NCI-H748 treated with DMSO at 0.1 percent for 48 hours (cell line): ENCODE measurements at regions not wholly inside any gene's neighbourhood (a gene's known extent, or its start where the extent isn't known, plus 50 kb on each side); places are given as distances from the start of the nearest gene placed in this dataset.
"Not testable (repeated sequence)": the region's sequence is repeated elsewhere in the genome, so short reads cannot be mapped to it uniquely, and the experiment has no call there.

Source experiments
- DNase-seq: peaks from one replicate; lab custom pipeline; 2025; lab: John Stamatoyannopoulos, UW

DNA sequence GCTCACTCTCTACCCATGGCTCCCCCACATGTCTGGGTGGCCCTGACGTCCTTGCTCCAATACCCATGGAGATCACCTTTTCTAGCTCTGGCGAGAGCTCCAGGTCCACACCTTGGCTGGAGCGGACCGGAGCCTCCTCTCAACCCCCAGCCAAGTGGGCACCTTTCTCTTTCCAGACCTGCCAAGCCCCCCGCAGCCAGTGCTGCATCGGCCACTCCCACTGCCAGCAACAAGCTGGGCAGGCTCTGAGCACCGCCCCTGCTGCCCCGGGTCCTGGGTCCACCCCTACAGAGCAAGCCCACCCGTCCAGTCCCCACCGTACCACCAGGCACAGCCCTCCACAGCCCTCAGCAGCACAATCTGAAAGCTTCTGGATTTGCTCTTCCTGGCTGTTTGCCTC, 98.2 kb upstream of the C14orf180 start:
- DNase-seq = no peak

DNA sequence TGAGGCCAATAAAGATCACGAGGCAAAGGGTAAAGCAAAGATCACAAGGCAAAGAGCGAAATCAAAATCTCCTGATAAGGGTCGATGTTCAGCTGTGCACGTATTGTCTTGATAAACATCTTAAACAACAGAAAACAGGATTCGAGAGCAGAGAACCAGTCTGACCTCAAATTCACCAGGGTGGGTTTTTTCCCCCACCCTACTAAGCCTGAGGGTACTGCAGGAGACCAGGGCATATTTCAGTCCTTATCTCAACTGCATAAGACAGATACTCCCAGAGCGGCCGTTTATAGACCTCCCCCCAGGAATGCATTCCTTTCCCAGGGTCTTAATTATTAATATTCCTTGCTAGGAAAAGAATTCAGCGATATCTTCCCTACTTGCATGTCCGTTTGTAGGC, 97.5 kb upstream of the C14orf180 start:
- DNase-seq = not testable (repeated sequence)

DNA sequence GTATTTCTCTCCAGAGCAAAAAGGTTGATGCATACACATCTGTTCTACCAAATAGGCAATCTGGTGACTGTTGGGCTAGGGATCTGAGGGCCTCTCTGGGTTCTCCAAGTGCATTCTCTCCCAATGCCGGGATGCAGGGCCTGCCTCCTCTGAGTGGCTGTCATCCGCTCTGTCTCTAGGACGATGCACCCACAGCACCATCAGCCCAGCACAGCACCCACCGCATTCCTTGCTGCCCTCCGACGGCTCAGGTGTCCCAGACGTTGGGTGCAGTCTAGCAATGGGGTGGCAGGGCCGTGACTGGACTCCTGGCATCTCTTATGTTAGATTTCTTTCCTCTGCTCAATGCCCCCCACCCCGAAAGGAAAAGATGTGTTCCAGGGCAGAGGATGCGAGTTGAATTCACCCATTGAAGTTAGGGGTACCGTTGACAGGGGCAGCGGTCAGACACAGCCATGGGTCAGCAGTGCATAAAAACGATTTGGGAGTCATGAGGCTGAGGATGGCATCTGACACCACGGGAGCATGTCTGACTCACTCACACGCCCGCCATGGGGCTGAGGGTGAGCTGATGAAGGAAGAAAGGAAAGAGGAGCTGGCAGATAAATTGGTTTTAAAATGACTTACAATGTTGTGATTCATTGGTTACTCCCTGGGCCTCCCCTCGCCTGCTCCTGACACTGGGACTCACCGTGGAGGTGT, 93.2 kb upstream of the C14orf180 start:
- DNase-seq = no peak

DNA sequence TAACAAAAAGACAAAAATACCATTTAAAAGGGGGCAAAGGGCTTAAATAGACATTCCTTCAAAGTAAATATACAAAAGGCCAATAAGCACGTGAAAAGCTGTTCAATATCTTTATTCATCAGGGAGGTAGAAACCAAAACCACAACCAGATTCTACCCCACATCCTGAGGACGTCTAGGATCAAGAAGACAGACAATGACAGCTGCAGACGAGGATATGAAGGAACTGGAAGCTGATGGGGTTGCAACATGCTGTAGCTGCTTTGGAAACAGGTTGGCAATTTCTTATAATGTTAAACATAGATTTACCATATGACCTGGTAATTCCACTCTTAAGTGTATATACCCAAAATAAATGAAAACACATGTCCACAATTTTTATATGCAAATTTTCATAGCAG, 85.1 kb upstream of the C14orf180 start:
- no peak for DNase-seq

DNA sequence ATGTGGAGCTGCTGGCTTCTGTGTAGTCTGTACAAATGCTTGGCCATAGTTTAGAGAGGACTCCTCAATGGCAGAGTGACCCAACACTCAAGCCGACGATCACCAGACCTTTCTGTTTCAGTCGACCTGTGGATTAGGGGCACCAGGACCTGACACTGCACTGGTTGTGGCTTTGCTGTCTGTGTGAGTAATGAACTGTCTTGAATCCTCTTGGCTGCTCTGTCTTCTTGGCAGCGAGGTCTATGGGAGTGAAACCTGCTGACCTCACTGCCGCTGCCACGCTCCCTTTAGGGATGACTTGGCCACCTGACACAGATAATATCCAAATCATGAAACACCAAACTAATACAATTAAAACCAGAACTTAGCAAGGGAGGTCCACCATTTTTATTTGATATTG, 83.5 kb upstream of the C14orf180 start:
- no peak for DNase-seq

DNA sequence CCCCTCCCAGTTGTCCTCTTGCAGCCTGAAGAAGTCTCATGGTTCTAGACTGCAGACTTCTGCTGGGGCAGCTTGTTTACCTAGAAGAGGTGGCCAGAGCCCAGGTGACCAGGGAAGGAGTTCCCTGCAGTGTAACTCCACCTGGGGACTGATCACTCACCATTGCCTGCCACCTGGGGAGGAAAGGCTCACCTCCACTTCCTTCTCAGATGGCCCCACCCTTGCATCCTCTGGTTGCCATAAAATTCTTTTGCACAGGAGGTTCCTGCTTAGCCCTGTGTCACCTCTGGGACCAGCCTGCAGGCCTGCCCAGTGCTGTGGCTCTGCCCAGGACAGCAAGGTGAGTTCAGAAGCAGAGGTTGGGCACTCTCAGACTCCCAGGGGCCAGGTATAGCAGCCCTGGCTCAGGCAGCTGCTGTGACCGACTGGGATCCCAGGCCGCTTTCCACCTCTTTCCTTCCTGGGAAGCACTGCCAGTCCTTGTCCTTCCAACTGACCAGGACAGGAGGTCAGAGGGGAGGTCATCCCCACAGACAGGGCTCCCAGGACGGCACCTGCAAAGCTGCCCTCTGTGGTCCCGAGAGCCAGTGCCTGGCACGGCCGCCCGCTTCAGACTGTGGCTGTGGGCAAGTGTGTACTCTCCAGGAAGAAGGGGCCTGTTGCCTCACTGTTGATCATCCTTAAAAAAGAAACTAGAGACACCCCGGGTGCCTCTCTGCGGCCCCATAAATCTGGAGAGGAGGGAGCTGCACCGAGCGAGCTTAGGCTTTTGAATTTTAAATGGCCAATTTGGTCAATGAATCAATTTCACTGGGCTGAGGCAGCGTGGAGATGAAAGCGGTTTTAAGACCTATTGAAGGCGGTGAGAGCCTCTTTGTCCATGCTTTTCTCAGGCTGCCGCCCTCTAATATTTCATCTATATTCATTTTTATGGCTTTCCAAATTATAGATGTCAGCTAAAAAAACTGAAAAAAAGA, 79.5 kb upstream of the C14orf180 start:
- no peak for DNase-seq

DNA sequence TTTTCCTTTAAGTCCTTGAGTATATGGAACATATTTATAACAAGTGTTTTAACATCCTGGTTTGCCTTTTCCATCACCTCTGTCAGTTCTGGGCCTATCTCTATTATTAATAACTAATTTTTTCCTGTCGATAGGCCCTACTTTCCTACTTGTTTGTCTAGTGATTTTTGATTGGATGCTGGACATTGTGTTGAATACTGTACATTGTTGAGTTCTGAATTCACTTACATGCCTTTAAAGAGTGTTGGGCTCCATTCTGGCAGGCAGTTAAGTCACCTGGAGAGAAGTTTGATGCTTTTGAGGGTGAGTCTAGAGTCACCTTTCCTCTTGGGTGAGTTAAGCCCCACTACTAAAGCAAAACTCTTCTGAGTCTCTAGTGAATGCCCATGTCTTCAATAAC, 77.5 kb upstream of the C14orf180 start:
- DNase-seq = no peak

DNA sequence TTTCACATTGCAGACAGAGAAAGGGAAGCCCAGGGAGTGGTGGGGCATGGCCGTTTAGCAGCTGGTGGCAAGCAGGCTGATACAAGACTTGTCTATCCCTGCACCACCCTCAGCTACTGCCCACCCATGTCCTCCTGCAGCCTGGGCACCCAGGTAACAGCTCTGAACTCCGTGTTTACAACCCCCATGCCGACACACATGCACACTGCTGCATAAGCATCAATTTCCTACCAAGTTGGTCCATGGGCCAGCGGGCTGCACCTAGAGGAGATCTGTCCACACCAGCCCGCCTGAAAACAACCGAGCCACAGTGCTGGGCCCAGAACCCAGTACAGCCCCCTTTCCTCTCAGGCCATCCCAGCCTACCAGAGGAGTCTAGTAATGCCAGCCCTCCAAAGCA, 75.9 kb upstream of the C14orf180 start:
- no peak for DNase-seq

DNA sequence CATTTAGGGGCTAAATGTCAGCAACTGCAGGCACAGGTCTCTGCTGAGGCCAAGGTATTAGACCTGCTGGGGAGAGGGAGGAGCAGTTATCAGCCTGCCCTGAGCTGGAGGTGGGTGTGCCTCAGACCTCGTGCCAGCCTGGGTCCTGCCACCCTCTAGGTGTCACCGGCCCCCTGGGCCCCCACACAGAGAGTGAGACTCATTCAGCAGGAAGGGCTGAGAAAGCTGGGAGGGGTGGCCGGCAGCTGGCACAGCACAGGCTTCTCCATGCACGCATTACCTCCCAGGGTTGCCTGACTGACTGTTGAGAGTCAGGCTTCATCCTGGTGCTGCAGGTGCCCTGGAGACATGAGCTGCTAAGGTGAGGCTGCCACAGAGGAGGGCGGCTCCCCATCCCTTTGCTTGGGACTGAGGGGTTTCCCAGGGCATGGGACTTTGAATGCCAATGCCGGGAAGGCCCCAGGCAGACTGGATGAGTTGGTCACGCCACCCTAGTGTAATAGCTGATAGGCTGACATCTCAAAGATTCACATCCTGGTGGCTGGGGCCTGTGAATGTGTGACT, 75.3 kb upstream of the C14orf180 start:
- DNase-seq = no peak

DNA sequence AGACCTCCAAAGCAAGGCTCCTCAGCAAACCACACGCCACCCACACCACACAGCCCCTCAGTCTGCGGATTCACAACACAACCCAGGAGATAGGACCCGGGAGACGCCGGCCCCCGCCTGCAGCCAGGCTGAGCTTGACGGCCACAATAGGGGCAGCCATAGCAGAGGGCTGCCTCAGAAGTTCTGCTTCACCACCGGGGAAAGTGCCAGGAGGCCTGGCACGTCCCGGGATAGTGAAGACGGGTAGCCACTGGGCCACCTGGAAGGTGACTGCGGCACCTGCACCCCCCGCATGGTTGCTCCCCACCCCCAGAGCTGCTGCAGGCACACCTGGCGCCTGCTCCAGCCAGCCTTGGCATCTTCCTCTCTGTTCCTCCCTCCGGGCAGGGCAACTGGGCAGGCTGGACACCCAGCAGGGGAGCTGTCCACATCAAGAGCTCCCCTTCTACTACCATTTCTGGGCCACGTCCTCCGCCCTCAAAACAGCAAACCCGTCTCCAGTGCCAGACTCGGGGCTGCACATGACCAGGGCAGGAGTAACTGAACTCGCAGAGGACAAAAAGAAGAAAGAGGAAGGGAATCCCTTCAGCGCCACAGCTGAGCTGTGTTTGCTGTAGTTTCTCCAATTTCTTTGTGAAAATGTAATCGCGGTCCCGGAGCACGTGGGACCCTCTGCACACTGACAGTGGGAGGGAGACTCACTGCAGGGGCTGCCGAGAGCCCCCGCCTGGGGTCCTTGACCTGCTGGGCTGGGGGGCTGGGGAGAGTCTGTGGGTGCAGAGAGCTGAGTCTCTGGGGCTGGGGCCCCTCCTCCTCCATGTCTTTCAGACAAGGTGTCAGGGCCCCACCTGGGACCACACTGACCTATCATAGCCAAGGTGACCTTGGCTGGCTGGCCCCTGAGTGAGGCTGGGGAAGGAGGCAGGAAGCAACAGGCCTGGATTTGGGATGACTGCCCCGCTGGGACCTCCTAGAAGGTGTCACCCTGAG, 74.2 kb upstream of the C14orf180 start:
- DNase-seq = no peak

DNA sequence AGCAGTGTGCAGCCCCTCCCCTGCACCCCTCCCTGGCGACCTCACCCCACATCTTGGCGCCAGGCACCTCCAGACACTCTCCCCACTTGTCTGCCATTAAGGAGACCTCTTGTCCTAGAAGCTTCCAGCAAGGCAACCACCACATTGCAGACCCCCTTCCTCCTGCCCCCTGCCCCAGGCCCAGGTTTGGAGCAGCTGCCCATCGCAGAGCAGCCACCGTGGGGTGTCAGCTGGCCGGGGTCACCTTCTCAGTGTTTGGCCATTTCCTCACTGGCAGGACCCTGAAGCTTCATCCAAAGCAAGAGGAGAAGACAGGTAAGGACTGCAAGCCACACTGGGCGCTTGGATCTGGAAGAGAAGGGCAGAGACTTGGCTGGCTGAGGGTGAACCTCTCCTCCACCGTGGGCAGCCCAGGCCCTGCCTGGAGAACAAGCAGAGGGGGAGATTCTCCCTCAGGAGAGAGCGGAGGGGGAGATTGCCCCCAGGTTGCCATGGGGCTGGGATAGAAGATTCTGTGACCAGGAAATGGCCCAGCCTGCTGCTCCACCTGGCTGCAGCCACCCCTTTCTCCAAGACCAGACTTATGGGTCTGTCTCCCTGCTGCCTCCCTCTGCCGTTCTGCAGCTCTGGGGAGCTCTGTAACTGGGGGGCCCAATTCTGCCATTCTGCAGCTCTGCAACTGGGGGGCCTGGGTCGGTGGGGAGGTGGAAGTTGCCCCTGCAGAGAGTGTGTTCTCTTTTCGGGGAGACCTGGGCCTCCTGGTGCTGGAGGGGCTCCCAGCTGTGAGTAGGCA, 72.9 kb upstream of the C14orf180 start:
- no peak for DNase-seq

DNA sequence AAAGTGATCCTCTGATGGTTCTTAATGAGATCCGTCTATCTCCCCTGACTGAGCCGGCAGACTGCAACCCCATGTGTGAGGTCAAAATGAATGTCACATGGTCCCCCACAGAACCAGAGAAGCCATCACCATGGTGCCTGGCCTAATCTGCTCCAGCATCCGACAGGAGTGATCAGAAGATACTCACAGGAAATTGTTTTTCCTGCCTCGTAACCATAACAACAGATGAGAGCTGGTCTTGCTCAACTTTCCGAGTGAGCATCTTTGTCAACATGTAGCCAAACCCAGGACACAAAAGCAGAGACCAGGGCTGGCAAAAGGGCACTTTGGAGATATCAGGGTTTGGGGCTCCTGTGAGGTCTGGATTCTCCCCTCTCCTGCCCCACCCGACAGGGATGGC, 72.1 kb upstream of the C14orf180 start:
- no peak for DNase-seq

DNA sequence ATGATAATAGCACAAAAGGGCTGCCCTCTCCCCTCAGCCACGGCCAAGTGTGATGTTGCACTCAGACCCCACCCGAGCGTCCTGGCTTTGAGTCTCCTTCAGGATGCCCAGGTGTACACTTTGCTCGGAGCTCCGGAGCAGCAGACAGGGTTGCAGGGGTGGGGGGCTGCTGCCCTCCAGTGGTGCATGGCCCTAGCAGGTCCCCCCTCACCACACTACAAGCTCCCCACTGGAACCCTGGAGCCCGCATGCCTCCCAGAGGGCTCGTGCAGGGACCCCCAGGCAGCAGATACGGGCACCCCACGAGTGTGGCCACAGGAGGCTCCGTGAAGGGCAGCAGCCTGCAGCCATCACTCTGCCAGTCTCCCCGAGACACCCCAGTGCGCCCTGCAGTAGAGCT, 69.9 kb upstream of the C14orf180 start:
- no peak for DNase-seq

DNA sequence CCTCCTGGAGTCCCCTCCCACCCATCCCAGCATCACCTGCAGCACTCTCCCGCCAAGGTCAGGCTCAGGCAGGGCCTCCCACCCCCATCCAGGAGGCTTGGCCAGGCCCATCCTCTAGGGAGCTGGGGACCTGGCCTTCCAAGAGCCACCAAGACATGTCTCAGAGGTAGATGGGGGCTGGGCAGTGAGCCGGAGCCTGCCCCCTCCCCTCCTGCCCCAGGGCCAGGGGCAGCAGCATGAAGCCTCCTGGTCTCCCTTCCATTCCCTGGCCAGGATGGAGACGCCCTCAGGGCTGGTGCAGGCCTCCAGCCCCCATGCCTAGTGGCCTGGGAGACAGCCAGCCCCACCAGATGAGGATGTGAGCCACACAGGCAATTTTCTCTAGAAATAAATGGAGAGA, 69.3 kb upstream of the C14orf180 start:
- DNase-seq = no peak

DNA sequence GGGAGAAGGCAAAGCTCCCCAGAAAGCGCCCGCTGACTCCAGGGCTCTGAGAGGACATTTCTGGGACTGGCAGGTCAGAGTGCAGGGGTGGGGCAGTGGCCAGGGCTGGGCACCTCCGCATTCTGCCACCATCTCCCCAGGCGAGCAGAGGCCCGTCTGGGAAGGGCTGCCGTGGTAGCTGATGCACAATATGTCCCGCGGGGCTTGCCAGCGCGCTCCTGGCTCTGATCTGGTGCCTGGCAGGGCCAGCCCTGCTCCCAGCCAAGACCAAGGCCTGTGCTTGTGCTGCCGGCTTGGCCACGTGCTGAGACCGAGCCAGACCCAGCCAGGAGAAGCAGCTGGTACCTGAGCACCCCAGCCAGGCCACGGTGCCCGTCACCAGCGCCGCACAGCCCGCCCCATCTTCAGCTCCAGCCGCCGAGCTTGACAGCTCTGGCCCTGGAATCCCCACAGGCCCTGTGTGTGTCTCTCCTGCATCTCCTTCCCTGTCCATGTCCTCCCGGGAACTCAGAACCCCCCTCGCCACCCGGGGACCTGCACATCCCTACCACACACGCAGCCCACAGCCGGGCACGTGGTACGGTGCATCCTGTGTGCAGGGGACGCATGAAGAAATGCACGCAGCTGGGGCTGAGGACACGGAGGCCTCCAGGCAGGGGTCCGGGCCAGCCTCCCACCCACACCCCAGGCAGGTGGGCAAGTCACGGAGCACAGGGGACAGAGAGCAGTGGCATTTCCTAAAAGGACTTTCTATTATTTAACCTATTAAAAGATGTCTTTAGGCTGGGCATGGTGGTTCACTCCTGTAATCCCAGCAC, 68.6 kb upstream of the C14orf180 start:
- no peak for DNase-seq

DNA sequence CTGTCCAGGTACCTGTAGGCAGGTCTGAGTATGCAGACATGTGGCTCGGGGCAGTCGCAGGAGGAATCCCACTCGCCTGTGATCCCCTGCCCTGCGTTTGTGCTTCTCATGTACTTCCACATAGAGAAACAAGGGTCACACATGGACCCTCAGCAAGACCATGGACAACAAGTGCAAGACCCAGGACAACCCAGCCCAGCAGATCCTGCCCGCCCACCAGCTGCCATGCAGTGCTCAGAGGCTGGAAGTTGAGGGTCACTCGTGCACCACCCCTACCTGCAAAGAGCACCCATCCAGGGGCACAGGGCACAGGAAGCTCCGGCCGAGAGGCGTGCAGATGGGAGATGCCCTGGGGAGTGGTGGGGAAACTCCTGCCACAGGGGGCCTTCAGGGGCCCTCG, 67.5 kb upstream of the C14orf180 start:
- no peak for DNase-seq

DNA sequence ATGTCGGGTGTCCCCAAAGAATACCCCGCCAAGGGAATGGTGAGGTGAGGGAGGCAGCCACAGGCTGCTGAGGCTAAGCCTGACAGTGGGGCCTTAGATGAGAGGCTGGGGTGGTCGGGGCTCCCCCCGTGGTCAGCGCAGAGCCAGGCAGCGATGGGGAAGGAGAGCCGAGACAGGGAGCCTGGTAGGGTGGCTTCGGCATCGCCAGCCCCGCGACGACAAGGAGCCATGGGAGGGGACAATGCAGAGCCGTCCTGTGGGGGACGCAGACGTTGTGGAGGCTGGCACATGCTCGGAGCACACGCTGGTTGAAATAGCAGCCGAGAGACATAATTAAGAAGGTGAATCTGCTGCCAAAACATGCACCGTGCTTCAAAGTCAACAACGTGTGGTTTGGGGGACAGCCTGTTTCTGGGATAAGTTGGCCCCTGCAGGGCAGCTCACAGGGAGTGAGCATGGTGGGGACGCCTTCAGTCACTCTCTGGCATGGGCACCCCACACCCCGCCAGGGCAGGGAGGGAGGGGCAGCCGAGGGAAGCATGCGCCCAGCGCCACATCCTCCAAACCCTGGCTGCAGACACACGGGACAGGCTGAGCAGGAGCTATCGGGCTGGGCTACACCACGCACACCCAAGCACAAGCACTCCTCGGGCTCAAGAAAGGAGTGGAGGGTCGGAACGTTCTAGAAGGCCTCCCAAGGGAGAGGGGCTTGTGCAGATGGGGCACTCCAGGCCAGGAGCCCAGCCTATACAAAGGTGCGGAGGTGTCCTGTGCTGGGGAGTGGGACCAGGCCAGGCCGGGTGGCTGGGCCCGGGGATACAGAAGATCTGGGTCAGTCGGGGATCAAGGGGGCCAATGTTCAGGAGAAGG, 66.6 kb upstream of the C14orf180 start:
- DNase-seq = no peak

DNA sequence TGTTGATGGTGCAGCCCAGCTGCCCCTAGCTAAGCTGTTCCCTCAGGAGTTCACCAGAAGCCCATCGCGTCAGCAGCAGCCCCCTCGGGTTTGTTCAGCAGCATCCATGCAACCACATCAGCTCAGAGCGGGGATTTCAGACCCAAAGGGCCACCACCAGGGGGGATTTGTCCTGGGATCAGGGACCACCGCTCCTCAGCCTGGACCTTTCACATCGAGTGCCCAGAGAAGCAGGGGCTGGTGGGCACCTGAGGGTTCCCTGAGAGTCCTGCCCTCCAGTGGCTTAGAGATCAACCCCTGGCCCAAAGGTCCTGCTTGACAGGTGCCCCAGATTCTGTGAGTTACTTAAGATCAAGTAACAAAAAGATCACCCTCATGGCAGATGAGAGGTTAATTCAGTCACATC, 65.9 kb upstream of the C14orf180 start:
- no peak for DNase-seq
